HG03575 (cell line): ENCODE measurements at regions not wholly inside any gene's neighbourhood (a gene's known extent, or its start where the extent isn't known, plus 50 kb on each side); places are given as distances from the start of the nearest gene placed in this dataset.
"Not testable (repeated sequence)": the region's sequence is repeated elsewhere in the genome, so short reads cannot be mapped to it uniquely, and the experiment has no call there.

Experiments
- ATAC-seq: cut with Tn5 transposase; IDR thresholded peaks from one replicate; pipeline ENCODE4 v1.9.1; 2021; ENCODE audit not compliant: unreplicated experiment, insufficient number of reproducible peaks, low FRiP score; ENCODE audit errors: extremely low read depth

DNA sequence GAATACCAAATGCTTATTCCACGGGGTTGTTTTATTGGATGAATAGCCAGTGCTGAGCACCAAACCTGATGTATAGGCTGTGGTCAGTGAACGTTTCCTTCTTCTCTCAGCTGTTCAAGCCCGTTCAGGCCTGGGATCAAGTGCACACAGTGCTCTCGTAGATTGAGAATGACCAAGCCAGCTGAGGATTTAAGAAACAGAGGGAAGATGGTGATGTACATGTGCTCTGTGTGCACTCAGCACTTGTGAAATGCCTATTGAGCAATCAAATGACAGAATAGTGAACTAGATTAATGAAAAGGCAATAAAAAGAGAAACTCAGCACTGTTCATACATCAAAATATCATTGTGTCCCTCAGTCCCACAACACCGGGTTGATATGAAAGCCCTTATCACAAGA lies 302.5 kb downstream of the BMPER start:
- no peak for ATAC-seq

DNA sequence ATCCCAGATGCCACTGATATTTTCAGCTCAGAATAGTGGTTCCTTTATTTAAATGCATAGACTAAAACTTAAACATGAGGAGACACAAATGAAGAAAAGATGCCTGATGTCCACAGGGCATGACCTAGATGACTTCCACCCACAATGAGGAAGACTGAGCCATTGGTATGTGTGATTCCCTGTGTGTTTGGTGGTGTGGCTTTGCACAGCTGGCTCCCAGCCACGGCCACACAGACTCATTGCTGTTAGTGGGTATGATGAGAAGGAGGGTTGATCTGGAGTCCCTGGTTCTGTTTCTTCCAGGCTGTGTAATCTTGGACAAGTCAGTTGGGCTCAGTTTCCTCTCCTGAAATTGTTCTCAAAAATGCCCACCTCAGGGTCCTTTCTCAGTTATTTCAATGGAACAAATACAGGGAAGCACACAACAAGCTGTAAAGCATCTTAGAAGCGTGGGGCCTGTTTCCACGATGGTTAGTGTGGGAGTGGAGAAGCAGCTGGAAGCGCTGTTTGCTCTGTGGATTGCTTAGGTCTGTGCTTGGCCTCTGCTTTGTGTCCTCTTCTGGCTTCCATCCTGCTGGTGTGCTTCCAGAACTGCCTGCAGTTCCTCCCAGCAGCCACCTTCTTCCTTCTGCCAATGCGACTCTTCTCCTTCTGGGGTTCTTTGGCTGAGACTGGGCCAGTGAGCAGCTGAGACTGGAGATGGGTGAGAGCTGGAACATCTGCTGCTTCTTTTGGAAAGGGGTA lies 303.7 kb downstream of the BMPER start:
- ATAC-seq, result no peak

DNA sequence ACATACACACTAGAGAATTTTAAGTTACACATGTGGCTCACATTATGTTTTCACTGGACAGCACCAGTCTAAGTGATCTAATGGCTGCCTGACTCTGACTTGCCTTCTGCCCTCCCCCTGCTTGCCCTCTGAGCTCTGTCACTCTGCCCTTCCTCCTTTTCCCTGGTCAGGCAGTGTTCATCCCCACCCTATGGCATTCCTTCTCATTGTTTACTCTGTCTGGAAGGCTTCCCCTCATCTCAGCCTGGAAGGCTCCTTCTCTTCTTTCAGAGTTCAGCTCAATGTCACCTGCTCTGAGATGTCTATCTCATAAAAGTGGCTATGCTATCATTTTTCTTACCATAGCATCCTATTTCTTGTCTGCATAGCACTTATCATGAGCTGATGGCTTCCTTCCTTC lies 305.7 kb downstream of the BMPER start:
- ATAC-seq, result no peak

DNA sequence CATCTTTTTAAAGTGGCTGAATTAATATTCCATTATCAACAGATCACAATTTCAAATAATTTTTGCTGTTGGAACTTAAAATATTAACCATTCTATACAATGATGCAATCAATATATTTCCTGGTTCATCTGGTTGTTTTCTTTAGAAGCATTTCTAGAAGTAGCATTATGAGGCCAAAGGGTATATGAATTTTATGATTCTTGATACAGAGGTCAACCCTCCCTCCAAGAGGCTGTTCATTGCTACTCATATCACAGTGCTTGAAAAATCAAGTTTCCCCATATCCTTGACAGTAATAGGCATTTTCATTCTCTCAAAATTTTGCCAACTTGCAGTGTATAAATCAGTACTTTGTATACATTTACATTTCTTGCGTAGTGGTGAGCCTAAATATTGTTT lies 312.6 kb downstream of the BMPER start:
- no peak for ATAC-seq

- ATAC-seq, result no peak
Observed at GRCh38 chr7:34219153-34219718, 313.9 kb downstream of the BMPER start.

GRCh38 chr7:34220506-34221185 lies 315.3 kb downstream of the BMPER start:
- no peak for ATAC-seq

- no peak for ATAC-seq
Observed at GRCh38 chr7:34222316-34222715, 317.0 kb downstream of the BMPER start.

GRCh38 chr7:34222722-34223121 lies 317.4 kb downstream of the BMPER start:
- no peak for ATAC-seq

GRCh38 chr7:34224281-34224680 lies 318.9 kb downstream of the BMPER start:
- no peak for ATAC-seq

GRCh38 chr7:34225193-34225592 lies 319.9 kb downstream of the BMPER start:
- no peak for ATAC-seq

- ATAC-seq, result no peak
Observed at GRCh38 chr7:34227525-34227924, 322.2 kb downstream of the BMPER start.

- ATAC-seq, result not testable (repeated sequence)
Observed at GRCh38 chr7:34235101-34235500, 329.8 kb downstream of the BMPER start.

- no peak for ATAC-seq
Observed at GRCh38 chr7:34236057-34236456, 330.7 kb downstream of the BMPER start.

DNA sequence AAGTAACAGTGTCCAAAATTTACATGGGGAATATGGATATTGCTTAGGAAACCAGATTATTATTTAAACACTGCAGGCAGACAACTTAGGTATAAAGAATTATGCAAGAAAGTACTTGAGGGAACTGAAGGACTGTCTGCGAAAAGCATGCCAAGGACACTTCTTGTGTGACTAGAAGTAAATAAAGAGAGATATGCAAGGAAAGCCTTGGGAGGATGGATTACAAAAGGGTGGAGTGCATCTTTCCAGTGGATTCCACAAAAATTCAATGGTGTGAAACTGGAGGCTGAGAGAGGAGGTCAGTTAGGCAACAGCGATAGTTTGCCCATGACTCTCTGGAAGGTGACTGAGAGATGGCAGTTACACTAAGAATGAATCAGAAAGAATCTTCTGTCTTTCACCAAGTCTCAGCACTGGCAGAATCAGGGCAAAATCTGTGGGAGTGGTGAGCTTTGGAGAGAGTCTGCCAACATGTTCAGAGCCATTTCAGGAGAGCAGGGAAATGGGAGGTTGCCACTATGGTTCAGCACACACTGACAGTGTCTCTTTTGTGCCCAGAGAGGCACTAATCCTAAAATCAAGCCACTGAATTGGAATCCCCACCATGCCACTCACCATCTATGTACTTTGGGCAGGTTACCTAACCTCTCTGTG lies 331.6 kb downstream of the BMPER start:
- ATAC-seq, result no peak

- ATAC-seq, result no peak
Observed at GRCh38 chr7:34237493-34237849, 332.1 kb downstream of the BMPER start.

DNA sequence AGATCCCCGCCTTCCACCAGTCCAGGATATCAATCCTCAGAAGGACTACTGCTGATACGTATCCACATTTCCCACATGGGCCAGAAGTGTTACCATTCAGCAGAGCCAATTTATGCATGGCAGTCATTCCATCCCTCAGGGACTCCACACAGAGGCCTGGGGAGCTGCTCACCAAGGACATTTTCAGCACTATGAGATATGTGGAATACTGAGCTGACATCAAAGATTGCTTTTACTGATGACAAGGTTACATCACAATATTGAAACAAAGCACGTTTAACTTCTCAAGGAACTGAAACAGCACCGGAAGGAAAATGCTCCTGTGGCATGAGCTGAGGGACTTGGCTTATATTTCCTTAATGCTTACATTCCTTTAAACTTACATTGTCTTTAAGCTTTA lies 335.1 kb downstream of the BMPER start:
- no peak for ATAC-seq

DNA sequence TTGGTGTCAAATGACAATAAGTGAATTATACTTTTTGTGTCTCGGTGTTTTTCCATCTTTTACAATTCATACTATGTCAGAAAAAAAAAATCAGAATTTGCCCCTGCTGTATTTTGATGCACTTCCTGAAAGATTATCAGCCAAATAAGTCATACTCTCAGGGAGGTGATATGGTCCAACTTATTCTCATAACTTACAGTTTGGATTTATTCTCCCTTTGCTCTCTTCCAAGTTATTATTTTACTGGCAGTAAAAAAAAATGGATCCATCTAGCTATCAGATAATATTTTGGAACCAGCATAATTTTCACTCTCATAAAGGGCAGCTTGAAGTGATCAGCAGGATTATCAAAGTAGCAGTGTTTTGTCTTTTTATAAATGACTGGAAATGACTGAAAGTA lies 337.1 kb downstream of the BMPER start:
- no peak for ATAC-seq

- no peak for ATAC-seq
Observed at GRCh38 chr7:34245246-34245645, 339.9 kb downstream of the BMPER start.

DNA sequence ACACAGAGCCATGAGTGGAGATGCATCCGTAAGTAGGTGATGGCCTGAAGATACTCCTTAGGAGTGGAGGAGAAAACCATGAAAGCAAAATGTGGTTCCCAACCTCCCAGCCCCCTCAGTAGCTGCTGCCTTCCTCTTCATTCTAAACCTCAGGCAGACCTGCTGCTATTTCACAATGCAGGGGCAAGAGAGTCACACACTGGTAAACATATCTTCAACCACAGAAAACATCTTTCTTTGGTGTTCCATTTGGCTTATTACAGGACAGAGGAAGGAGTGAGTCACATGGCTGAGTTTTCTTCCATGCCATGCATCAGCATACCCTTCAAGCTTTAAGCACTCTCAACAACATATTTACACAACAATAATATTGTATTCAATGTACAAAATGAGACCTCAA lies 342.1 kb downstream of the BMPER start:
- no peak for ATAC-seq

- no peak for ATAC-seq
Observed at GRCh38 chr7:34249192-34249591, 343.9 kb downstream of the BMPER start.
